Panc1 (cell line): ENCODE measurements at regions not wholly inside any gene's neighbourhood (a gene's known extent, or its start where the extent isn't known, plus 50 kb on each side); places are given as distances from the start of the nearest gene placed in this dataset.

ENCODE experiments used
- CTCF ChIP-seq: fragments of 450-650 bp; IDR thresholded peaks from 2 replicates; pipeline ENCODE4 v1.5.1; 2017; ENCODE audit warnings: mild to moderate bottlenecking
- POLR2AphosphoS5 ChIP-seq: IDR thresholded peaks from 2 replicates; pipeline ENCODE4 v1.6.1; 2012; ENCODE audit warnings: mild to moderate bottlenecking, low read depth, low read length, moderate library complexity
- REST ChIP-seq, 2 experiments: IDR thresholded peaks; 2 replicates each; pipeline ENCODE4 v1.6.1; 2011 to 2012; ENCODE audit warnings: low read depth in 2 of 2, control low read depth in 1 of 2, low read length in 1 of 2, mild to moderate bottlenecking in 1 of 2, moderate library complexity in 1 of 2; ENCODE audit not compliant: insufficient read depth in 1 of 2
- SIN3A ChIP-seq: IDR thresholded peaks from 2 replicates; pipeline ENCODE4 v1.6.1; 2012; ENCODE audit warnings: low read depth, mild to moderate bottlenecking, low read length, moderate library complexity, borderline replicate concordance; ENCODE audit not compliant: insufficient read depth
- TCF7L2 ChIP-seq: IDR thresholded peaks from 2 replicates; pipeline ENCODE4 v1.6.1; 2011; ENCODE audit warnings: mild to moderate bottlenecking, low read depth, low read length, inconsistent platforms

- TF ChIP-seq CTCF (no peak), POLR2AphosphoS5 (no peak), REST (IDR thresholded peaks at IDR 0.05; ENCODE audit: insufficient read depth in 1 of 2, low read depth in 2 of 2, low read length in 1 of 2) (no peak), TCF7L2 (no peak), SIN3A (no peak)
Observed at GRCh38 chr4:122249357-122249756, 97.2 kb downstream of the BLTP1 start.
